H1 (cell line): ENCODE measurements at regions not wholly inside any gene's neighbourhood (a gene's known extent, or its start where the extent isn't known, plus 50 kb on each side); places are given as distances from the start of the nearest gene placed in this dataset.

Source experiments
- CTCF ChIA-PET: fragments of 300-600 bp; sonication (Branson Sonifier 250); formaldehyde crosslinking; loops from one replicate; lab custom pipeline; 2021; ENCODE audit not compliant: partially characterized antibody; lab: Charles Lee
- POLR2A ChIA-PET: fragments of 300-600 bp; sonication (Branson Sonifier 250); formaldehyde crosslinking; loops from one replicate; lab custom pipeline; 2021; ENCODE audit warnings: inconsistent platforms; ENCODE audit not compliant: partially characterized antibody; lab: Charles Lee
- DNase-seq, 2 experiments: peaks; one replicate each; pipeline versions ENCODE4 v3.0.0 to v3.0.0-alpha.2; 2010 to 2022; ENCODE audit warnings: low spot score in 2 of 2, low read depth in 1 of 2, mixed read lengths in 1 of 2
- FAIRE-seq: peaks from 2 replicates; lab custom pipeline; 2011; peaks lifted over from hg19 to GRCh38; lab: Jason Lieb, UNC
- H2AFZ ChIP-seq: 2 replicates; pipeline ENCODE4 v1.8.1; 2012; ENCODE audit warnings: low read length, inconsistent platforms
- H2AK5ac ChIP-seq: 2 replicates; pipeline ENCODE4 v1.6.1; 2013; ENCODE audit warnings: low read depth, low read length
- H2BK120ac ChIP-seq: replicated peaks from 2 replicates; pipeline ENCODE3; 2013; ENCODE audit warnings: low read depth, low read length, inconsistent platforms
- H2BK12ac ChIP-seq: 2 replicates; pipeline ENCODE4 v1.6.1; 2013; ENCODE audit warnings: low read depth, low read length
- H2BK15ac ChIP-seq: 2 replicates; pipeline ENCODE4 v1.6.1; 2013; ENCODE audit warnings: low read length
- H2BK20ac ChIP-seq: 2 replicates; pipeline ENCODE4 v1.6.1; 2013; ENCODE audit warnings: low read length
- H2BK5ac ChIP-seq: 2 replicates; pipeline ENCODE4 v1.6.1; 2013; ENCODE audit warnings: low read depth, low read length
- H3K14ac ChIP-seq: 2 replicates; pipeline ENCODE4 v1.6.1; 2013; ENCODE audit warnings: inconsistent platforms; ENCODE audit not compliant: insufficient read length
- H3K18ac ChIP-seq: 2 replicates; pipeline ENCODE4 v1.6.1; 2013; ENCODE audit warnings: low read length; ENCODE audit errors: extremely low read depth
- H3K23ac ChIP-seq: 2 replicates; pipeline ENCODE4 v1.6.1; 2013; ENCODE audit warnings: inconsistent platforms; ENCODE audit not compliant: insufficient read length
- H3K23me2 ChIP-seq: 2 replicates; pipeline ENCODE4 v1.6.1; 2013; ENCODE audit warnings: low read depth, low read length
- H3K27ac ChIP-seq: 2 replicates; pipeline ENCODE4 v1.6.1; 2011; ENCODE audit warnings: low read depth, low read length, inconsistent platforms
- H3K27me3 ChIP-seq, 4 experiments: replicated peaks in 1 of 4; 1 replicate in 1 of 4; 2 replicates in 3 of 4; pipeline versions ENCODE4 v1.6.1 to v1.8.1; 2011 to 2013; ENCODE audit warnings: low read length in 3 of 4, mild to moderate bottlenecking in 3 of 4, inconsistent platforms in 2 of 4, mixed read lengths in 2 of 4, moderate library complexity in 1 of 4; ENCODE audit not compliant: control insufficient read depth in 3 of 4, insufficient read depth in 3 of 4; ENCODE audit errors: extremely low read depth in 1 of 4
- H3K36me3 ChIP-seq, 4 experiments: 2 replicates each; pipeline versions ENCODE4 v1.6.1 to v1.8.1; 2011 to 2013; ENCODE audit warnings: mild to moderate bottlenecking in 4 of 4, low read length in 3 of 4, moderate library complexity in 2 of 4, control low read depth in 1 of 4, inconsistent platforms in 1 of 4; ENCODE audit not compliant: insufficient read depth in 4 of 4, control insufficient read depth in 2 of 4
- H3K4ac ChIP-seq: replicated peaks from 2 replicates; pipeline ENCODE3; 2013; ENCODE audit warnings: low read length, low read depth, mixed read lengths, inconsistent platforms; ENCODE audit not compliant: insufficient read length
- H3K4me1 ChIP-seq, 4 experiments: replicated peaks in 1 of 4; 1 replicate in 1 of 4; 2 replicates in 3 of 4; pipeline versions ENCODE4 v1.6.1 to v1.8.1; 2011 to 2013; ENCODE audit warnings: low read length in 3 of 4, inconsistent platforms in 2 of 4, mixed read lengths in 1 of 4; ENCODE audit not compliant: insufficient read depth in 4 of 4, control insufficient read depth in 3 of 4
- H3K4me2 ChIP-seq, 2 experiments: 2 replicates each; pipeline versions ENCODE4 v1.6.1 to v1.8.1; 2011 to 2013; ENCODE audit warnings: low read depth in 2 of 2, low read length in 2 of 2, control low read depth in 1 of 2, inconsistent platforms in 1 of 2, mild to moderate bottlenecking in 1 of 2; ENCODE audit not compliant: insufficient read depth in 1 of 2
- H3K4me3 ChIP-seq, 4 experiments: fragments of 200-600, 300-600 bp in 1 of 4; sonication (generic), shearing (Covaris generic), sonication (Bioruptor Twin) in 1 of 4; 2 replicates each; pipeline versions ENCODE4 v1.5.1 to v1.8.1; 2011 to 2016; ENCODE audit warnings: low read length in 4 of 4, low read depth in 3 of 4, control low read depth in 2 of 4, inconsistent platforms in 2 of 4, mild to moderate bottlenecking in 2 of 4, mixed read lengths in 1 of 4, moderate library complexity in 1 of 4; ENCODE audit not compliant: insufficient read depth in 2 of 4; ENCODE audit errors: extremely low read depth in 1 of 4
- H3K56ac ChIP-seq: replicated peaks from 2 replicates; pipeline ENCODE3; 2013; ENCODE audit warnings: low read depth, mild to moderate bottlenecking, mixed read lengths, low read length, inconsistent platforms; ENCODE audit not compliant: insufficient read length
- H3K79me1 ChIP-seq: 2 replicates; pipeline ENCODE4 v1.6.1; 2013; ENCODE audit warnings: low read depth, low read length, control low read depth
- H3K79me2 ChIP-seq, 2 experiments: 2 replicates each; pipeline versions ENCODE4 v1.6.1 to v1.8.1; 2012 to 2013; ENCODE audit warnings: low read length in 2 of 2, mild to moderate bottlenecking in 2 of 2, inconsistent platforms in 1 of 2; ENCODE audit not compliant: insufficient read depth in 2 of 2, control insufficient read depth in 1 of 2
- H3K9ac ChIP-seq, 4 experiments: replicated peaks in 1 of 4; 1 replicate in 1 of 4; 2 replicates in 3 of 4; pipeline versions ENCODE4 v1.6.1 to v1.8.1; 2011 to 2013; ENCODE audit warnings: low read depth in 3 of 4, low read length in 3 of 4, control low read depth in 2 of 4, mild to moderate bottlenecking in 2 of 4, moderate library complexity in 2 of 4, inconsistent platforms in 1 of 4; ENCODE audit errors: extremely low read depth in 1 of 4
- H3K9me3 ChIP-seq, 2 experiments: 2 replicates each; pipeline versions ENCODE4 v1.6.1 to v1.8.1; 2012 to 2013; ENCODE audit warnings: mild to moderate bottlenecking in 2 of 2, moderate library complexity in 2 of 2, control low read depth in 1 of 2, inconsistent platforms in 1 of 2, low read depth in 1 of 2, low read length in 1 of 2, mixed read lengths in 1 of 2; ENCODE audit not compliant: insufficient read depth in 2 of 2
- H4K20me1 ChIP-seq, 2 experiments: replicated peaks in 1 of 2; 2 replicates each; pipeline versions ENCODE3 to v1.8.1; 2011 to 2013; ENCODE audit warnings: inconsistent platforms in 2 of 2, low read length in 2 of 2, mild to moderate bottlenecking in 1 of 2; ENCODE audit not compliant: insufficient read depth in 2 of 2, control insufficient read depth in 1 of 2
- H4K5ac ChIP-seq: 2 replicates; pipeline ENCODE4 v1.6.1; 2013; ENCODE audit warnings: low read length, low read depth, mixed read lengths, inconsistent platforms; ENCODE audit not compliant: insufficient read length
- H4K8ac ChIP-seq: 2 replicates; pipeline ENCODE4 v1.8.0; 2013; ENCODE audit warnings: mild to moderate bottlenecking, moderate library complexity, low read length, inconsistent platforms; ENCODE audit not compliant: insufficient read depth; ENCODE audit errors: extremely low read depth
- H4K91ac ChIP-seq: replicated peaks from 2 replicates; pipeline ENCODE3; 2013; ENCODE audit warnings: low read length, mixed read lengths, inconsistent platforms; ENCODE audit not compliant: insufficient read length
- ASH2L ChIP-seq: fragments of 200-600, 300-600 bp; sonication (generic); IDR thresholded peaks from one replicate; pipeline ENCODE4 v1.7.1; 2017; ENCODE audit warnings: low read length
- SIN3A ChIP-seq, 2 experiments: IDR thresholded peaks in 1 of 2; conservative IDR thresholded peaks in 1 of 2; 2 replicates each; pipeline ENCODE4 v1.6.1; 2011 to 2012; ENCODE audit warnings: low read length in 2 of 2, improper control_type of control experiment in 1 of 2, low read depth in 1 of 2, mild to moderate bottlenecking in 1 of 2
- WGBS, 2 experiments: shearing (Covaris generic) in 1 of 2; methylation state at CpG; one replicate each; pipeline versions ENCODE4 v1.1.6 to v1.1.7; 2013 to 2015; ENCODE audit warnings: low lambda C conversion rate in 2 of 2, mixed read lengths in 2 of 2, inconsistent platforms in 1 of 2, low coverage in 1 of 2, missing lambda C conversion rate in 1 of 2; ENCODE audit not compliant: insufficient replicate concordance in 2 of 2, insufficient coverage in 1 of 2, insufficient read length in 1 of 2; ENCODE audit errors: extremely low coverage in 1 of 2, missing lambda C conversion rate in 1 of 2; 5-methylcytosine and 5-hydroxymethylcytosine counted together

DNA sequence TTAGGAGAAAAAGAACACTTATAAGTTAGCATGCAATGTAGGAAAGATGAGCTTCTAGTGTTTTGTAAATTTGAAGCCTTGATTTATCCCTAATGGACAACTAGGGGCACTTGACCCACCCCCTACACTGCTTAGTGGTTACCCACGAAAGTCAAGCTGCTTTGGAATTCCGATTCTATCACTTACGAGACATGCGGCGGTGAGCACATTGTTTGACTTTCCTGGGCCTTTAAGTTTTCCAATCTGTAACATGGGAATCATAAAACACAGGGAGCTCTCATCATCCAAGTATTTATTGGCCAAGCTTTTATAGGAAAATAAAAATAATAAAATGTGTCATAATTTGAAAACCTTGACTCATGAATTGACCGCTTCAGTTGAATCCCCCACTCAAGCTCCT lies 78.7 kb upstream of the PDK4 start:
- no peak overlapping the region for H3K56ac ChIP-seq
- H2BK20ac ChIP-seq: no peak overlapping the region
- no peak overlapping the region for H4K8ac ChIP-seq
- POLR2A ChIA-PET: no interaction called here
- H2BK5ac ChIP-seq: no peak overlapping the region
- H3K23me2 ChIP-seq: no peaks in the 10 kb centered on the region; the same call in 1 of the 2 replicates
- no peak overlapping the region for H2BK15ac ChIP-seq
- no peak overlapping the region for H3K18ac ChIP-seq
- H2AFZ ChIP-seq: no peak overlapping the region
- no peak overlapping the region for H3K23ac ChIP-seq
- H4K20me1 ChIP-seq: no peaks in the 10 kb centered on the region
- H3K4me1 ChIP-seq: no peaks in the 10 kb centered on the region
- H2BK120ac ChIP-seq: no peak overlapping the region
- TF ChIP-seq SIN3A (conservative IDR thresholded peaks at IDR 0.05 in 1 of 2, IDR thresholded peaks at IDR 0.05 in 1 of 2; ENCODE audit: low read depth in 1 of 2, low read length in 2 of 2): no peak
- no peak for TF ChIP-seq ASH2L
- DNase-seq: no peak
- no peak overlapping the region for H3K4me2 ChIP-seq
- no peak for FAIRE-seq
- H3K27ac ChIP-seq: no peak overlapping the region
- H2AK5ac ChIP-seq: no peak overlapping the region
- CTCF ChIA-PET: interaction anchor here (0.8 to 5.2 kb wide), 7 partner anchors 9 to 165 kb away, joined by 3 to 34 read pairs (median 3); no protein-coding TSS in a partner anchor
- no peak overlapping the region for H3K9ac ChIP-seq
- no peak overlapping the region for H2BK12ac ChIP-seq
- H3K79me1 ChIP-seq: no peaks in the 10 kb centered on the region
- H3K4me3 ChIP-seq: no peak overlapping the region
- no peaks in the 10 kb centered on the region for H3K36me3 ChIP-seq
- no peak overlapping the region for H3K4ac ChIP-seq
- no peaks in the 10 kb centered on the region for H3K9me3 ChIP-seq
- H4K91ac ChIP-seq: no peak overlapping the region
- WGBS, 2 experiments: 94% methylated on average over 6 of the region's 6 CpGs; no CpG with 5 or more reads in 1 of the 2 experiments
- H3K79me2 ChIP-seq: no peaks in the 10 kb centered on the region
- H3K14ac ChIP-seq: no peak overlapping the region
- H4K5ac ChIP-seq: no peak overlapping the region
- H3K27me3 ChIP-seq: no peaks in the 10 kb centered on the region
